ENCODE measurements at regions not wholly inside any gene's neighbourhood (a gene's known extent, or its start where the extent isn't known, plus 50 kb on each side); places are given as distances from the start of the nearest gene placed in this dataset.

- TF ChIP-seq, protein P1, sequence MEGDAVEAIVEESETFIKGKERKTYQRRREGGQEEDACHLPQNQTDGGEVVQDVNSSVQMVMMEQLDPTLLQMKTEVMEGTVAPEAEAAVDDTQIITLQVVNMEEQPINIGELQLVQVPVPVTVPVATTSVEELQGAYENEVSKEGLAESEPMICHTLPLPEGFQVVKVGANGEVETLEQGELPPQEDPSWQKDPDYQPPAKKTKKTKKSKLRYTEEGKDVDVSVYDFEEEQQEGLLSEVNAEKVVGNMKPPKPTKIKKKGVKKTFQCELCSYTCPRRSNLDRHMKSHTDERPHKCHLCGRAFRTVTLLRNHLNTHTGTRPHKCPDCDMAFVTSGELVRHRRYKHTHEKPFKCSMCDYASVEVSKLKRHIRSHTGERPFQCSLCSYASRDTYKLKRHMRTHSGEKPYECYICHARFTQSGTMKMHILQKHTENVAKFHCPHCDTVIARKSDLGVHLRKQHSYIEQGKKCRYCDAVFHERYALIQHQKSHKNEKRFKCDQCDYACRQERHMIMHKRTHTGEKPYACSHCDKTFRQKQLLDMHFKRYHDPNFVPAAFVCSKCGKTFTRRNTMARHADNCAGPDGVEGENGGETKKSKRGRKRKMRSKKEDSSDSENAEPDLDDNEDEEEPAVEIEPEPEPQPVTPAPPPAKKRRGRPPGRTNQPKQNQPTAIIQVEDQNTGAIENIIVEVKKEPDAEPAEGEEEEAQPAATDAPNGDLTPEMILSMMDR (IDR thresholded peaks at IDR 0.05) = no peak
These were observed 170.4 kb downstream of the DKK1 start for GRCh38 chr10:52484206-52485065.

DNA sequence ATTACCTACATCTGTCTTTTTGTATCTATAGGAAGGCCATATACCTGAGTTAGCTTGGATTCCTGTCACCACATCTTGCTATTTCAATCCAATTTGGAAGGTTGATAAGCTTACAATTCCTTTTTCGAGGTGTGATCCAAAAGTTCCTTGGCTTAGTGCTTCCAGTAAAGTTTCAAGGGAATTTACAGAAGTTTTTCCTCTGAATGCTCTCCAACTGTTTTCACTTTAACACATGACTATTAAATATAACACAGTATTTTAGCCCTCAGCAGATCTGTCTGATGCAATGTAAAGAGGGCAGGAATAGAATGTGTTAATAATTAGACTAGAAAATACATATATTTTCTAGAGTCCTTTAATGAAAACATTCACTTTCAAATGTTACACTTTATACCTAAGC is 171.4 kb downstream of the DKK1 start:
- TF ChIP-seq, protein P1 (IDR thresholded peaks at IDR 0.05) = no peak

DNA sequence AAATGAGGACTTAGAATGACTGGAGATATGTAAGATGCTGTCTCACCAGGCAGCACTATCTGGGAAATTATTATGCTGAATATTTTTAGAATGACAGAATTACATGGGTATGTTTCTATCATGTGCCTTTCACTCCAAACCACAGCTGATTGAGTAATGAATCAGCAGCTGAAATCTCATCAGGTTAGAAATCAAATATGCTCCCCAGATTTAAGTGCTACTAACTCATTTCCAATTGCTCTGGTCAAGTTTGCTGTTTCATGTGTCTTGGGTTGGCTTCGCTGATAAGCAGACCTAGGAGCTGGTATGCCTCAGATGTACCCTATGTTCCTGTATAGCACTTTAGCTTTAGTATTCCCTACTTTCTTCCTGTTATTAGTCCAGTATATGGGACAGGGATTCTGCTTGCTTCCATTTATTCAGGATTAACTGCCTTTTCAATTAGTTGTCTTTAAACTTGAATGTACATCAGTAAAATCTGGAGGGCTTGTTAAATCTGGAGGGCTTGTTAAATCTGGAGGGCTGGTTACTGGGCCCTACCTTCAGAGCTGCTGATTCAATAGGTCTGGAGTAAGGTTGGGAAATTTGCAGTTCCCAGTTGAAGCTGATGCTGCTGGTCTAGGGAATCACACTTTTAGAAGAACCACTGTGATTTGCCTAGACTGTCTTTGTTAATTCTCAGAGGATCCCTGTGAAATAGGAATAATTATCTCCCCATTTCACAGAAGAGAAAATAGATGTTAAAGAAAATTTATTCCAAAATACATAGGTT is 172.9 kb downstream of the DKK1 start:
- TF ChIP-seq, protein P1 (IDR thresholded peaks at IDR 0.05) = no peak

DNA sequence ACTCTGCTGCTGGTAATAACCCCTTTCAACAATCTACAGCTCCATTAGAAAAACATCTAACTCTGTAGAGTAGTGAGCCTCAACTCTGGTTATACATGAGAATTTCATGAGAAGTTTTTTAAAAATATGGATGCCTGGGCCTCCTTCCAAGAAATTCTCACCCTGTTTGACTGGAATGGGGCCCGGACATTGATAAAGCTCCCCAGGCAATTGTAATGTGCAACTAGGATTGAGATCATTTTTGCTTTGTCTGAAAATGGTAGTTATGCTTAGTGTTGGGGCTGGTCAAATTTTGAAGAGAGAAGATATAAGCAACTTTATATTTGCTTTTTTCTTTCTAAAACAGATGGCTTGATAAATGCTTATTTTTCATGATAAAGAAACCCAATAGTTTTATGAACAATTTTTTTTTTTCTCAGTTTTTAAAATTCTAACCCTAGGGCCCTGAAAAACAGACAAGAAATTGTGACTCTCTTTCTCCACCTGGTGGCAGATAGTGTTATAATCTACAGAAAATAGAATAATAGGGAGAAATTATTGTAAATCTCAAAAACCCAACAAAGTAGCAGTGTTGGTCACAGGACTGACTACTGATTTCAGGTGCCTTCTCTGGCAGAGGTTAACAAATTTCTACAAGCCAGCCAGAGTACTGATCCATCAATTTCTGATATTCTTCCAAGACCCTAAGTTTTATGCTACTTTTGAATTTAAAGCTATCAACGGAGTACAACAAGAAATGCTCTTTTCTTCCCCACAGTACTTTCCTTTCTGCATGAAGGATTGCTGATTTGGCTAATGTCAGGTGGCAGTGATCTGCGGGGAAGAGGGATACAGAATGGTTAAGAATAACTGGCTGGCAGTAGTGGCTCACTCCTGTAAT is 174.8 kb downstream of the DKK1 start:
- TF ChIP-seq, protein P1 (IDR thresholded peaks at IDR 0.05) = peak; percentile 63

DNA sequence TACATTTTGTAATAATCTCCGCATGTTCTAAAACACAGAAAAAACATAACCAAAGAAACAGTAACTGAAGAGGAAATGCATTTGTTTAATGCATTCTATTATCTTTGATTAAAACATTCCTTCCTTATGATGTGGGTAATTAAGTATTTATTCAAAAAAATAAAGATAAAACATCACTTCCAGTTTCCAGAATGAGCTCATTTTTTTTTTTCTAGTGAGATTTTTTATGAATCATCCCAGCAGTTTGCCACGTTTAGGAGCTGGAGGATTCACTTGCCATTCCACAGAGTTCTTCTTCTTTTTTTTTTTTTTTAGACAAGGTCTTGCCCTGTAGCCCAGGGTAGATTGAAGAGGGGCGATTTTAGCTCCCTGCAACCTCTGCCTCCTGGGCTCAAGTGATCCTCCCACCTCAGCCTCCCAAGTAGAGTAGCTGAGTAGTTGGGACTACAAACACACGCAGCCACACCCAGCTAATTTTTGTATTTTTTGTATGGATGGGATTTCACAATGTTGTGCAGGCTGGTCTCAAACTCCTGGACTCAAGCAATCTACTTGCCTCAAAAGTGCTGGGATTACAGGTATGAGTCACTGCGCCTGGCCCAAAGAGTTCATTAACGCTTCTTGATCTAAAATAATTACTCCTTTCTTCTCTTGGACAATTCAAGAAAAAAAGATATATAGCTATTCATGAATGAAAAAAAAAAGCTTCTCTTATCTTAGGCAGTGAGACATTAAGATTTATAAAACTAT is 177.3 kb downstream of the DKK1 start:
- TF ChIP-seq, protein P1 (IDR thresholded peaks at IDR 0.05) = no peak

GRCh38 chr10:52499281-52499680 is 185.2 kb downstream of the DKK1 start:
- TF ChIP-seq, protein P1 (IDR thresholded peaks at IDR 0.05) = no peak
